ENCODE measurements at regions not wholly inside any gene's neighbourhood (a gene's known extent, or its start where the extent isn't known, plus 50 kb on each side); places are given as distances from the start of the nearest gene placed in this dataset.

DNA sequence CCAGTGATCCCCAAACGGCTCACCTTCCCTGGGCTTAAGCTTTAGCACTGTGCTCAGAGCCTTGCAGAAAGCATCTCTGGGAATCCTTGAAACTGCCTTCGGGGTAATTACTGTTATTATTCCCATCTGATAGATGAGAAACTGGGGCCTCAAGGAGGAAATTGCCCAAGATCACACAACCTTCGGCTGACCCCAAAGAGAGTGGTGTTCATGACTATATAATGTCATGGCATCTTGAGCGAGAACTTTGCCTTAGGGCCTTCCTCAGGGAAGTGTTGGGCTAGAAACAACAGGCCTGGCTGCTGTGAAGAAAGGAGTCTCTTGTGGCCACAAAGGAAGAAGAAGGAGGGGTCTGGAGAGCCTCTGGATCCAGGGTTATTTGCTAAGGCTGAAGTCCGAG, 388.7 kb upstream of the CFAP20DC start:
- TF ChIP-seq EZH2 (IDR thresholded peaks at IDR 0.05; ENCODE audit: borderline replicate concordance, insufficient read depth, low read length, poor library complexity, severe bottlenecking) (no peak), TAF1 (IDR thresholded peaks at IDR 0.05; ENCODE audit: low read depth) (no peak), EP300 (conservative IDR thresholded peaks at IDR 0.05; ENCODE audit: poor library complexity, severe bottlenecking) (no peak), RAD21 (conservative IDR thresholded peaks at IDR 0.05) (no peak), MXI1 (conservative IDR thresholded peaks at IDR 0.05; ENCODE audit: poor library complexity, severe bottlenecking) (no peak), POLR2AphosphoS5 (IDR thresholded peaks at IDR 0.05) (no peak), SMC3 (conservative IDR thresholded peaks at IDR 0.05; ENCODE audit: poor library complexity) (no peak)
- TF ChIP-seq, protein P1, sequence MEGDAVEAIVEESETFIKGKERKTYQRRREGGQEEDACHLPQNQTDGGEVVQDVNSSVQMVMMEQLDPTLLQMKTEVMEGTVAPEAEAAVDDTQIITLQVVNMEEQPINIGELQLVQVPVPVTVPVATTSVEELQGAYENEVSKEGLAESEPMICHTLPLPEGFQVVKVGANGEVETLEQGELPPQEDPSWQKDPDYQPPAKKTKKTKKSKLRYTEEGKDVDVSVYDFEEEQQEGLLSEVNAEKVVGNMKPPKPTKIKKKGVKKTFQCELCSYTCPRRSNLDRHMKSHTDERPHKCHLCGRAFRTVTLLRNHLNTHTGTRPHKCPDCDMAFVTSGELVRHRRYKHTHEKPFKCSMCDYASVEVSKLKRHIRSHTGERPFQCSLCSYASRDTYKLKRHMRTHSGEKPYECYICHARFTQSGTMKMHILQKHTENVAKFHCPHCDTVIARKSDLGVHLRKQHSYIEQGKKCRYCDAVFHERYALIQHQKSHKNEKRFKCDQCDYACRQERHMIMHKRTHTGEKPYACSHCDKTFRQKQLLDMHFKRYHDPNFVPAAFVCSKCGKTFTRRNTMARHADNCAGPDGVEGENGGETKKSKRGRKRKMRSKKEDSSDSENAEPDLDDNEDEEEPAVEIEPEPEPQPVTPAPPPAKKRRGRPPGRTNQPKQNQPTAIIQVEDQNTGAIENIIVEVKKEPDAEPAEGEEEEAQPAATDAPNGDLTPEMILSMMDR (IDR thresholded peaks at IDR 0.05; ENCODE audit: poor library complexity, severe bottlenecking): no peak

Measured in neural cell (in vitro differentiated cells).